ENCODE measurements at regions not wholly inside any gene's neighbourhood (a gene's known extent, or its start where the extent isn't known, plus 50 kb on each side); places are given as distances from the start of the nearest gene placed in this dataset.

DNA sequence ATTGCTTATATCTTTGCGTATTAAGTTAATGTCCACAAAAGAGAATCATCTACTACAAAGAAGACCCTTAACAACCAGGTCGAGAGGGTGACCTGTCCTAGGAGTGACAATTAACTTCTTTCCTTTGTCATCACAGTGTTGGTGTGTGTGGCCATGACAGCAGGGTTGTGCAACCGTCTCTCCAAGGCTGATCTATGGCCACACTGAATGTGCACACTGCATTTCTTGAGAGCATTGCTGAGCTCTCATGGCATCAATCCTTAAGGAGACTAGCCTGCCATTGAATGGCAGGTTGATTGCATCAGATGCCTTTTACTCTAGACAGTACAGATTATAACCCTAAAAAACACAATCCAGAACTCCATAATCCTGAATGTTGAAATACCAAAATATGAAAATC is 86.5 kb upstream of the OLFM3 start:
- TF ChIP-seq CTCF (IDR thresholded peaks at IDR 0.05), result no peak
- no peak for TF ChIP-seq POLR2A (IDR thresholded peaks at IDR 0.05)

Data from tibial nerve (tissue), 3 donors.